A673 (cell line): ENCODE measurements at regions not wholly inside any gene's neighbourhood (a gene's known extent, or its start where the extent isn't known, plus 50 kb on each side); places are given as distances from the start of the nearest gene placed in this dataset.

Experiments
- EZH2 ChIP-seq: fragments of 200-600 bp; sonication (generic); IDR thresholded peaks from 2 replicates; pipeline ENCODE4 v1.6.1; 2017; ENCODE audit warnings: borderline replicate concordance, low read depth, mild to moderate bottlenecking, mixed read lengths, antibody characterized with exemption, low read length; ENCODE audit not compliant: poor library complexity, severe bottlenecking
- TF ChIP-seq, protein P1 (sequence below): fragments of 300-800, 200-600 bp; sonication (generic); conservative IDR thresholded peaks from 2 replicates; pipeline ENCODE4 v1.5.1; 2017; ENCODE audit warnings: low read depth, mild to moderate bottlenecking, antibody characterized with exemption, low read length, moderate library complexity, mixed read lengths

GRCh38 chr13:81283561-81283960, 942.6 kb upstream of the SPRY2 start:
- TF ChIP-seq, protein P1, sequence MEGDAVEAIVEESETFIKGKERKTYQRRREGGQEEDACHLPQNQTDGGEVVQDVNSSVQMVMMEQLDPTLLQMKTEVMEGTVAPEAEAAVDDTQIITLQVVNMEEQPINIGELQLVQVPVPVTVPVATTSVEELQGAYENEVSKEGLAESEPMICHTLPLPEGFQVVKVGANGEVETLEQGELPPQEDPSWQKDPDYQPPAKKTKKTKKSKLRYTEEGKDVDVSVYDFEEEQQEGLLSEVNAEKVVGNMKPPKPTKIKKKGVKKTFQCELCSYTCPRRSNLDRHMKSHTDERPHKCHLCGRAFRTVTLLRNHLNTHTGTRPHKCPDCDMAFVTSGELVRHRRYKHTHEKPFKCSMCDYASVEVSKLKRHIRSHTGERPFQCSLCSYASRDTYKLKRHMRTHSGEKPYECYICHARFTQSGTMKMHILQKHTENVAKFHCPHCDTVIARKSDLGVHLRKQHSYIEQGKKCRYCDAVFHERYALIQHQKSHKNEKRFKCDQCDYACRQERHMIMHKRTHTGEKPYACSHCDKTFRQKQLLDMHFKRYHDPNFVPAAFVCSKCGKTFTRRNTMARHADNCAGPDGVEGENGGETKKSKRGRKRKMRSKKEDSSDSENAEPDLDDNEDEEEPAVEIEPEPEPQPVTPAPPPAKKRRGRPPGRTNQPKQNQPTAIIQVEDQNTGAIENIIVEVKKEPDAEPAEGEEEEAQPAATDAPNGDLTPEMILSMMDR = no peak
- TF ChIP-seq EZH2 = no peak
